ENCODE measurements at regions not wholly inside any gene's neighbourhood (a gene's known extent, or its start where the extent isn't known, plus 50 kb on each side); places are given as distances from the start of the nearest gene placed in this dataset.

DNA sequence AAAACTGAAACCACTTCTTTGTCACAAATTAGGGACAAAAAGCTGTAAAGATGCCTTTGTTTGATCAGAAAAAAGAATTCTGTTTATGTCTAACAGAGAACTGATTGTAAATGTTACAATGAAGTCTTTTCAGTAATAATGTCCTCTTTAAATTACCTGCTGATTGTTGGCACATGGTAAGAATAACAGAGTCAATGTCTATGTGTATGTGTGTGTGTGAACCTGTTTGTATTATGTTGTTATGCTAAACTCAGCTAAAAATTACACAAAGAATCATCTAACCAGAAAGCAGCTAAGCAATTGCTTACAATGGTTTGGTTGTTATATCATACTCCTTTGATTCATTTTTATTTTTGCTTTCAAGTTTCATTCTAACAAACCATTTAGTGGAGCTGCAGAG is 159.1 kb upstream of the PDZRN3 start:
- TF ChIP-seq, protein P1, sequence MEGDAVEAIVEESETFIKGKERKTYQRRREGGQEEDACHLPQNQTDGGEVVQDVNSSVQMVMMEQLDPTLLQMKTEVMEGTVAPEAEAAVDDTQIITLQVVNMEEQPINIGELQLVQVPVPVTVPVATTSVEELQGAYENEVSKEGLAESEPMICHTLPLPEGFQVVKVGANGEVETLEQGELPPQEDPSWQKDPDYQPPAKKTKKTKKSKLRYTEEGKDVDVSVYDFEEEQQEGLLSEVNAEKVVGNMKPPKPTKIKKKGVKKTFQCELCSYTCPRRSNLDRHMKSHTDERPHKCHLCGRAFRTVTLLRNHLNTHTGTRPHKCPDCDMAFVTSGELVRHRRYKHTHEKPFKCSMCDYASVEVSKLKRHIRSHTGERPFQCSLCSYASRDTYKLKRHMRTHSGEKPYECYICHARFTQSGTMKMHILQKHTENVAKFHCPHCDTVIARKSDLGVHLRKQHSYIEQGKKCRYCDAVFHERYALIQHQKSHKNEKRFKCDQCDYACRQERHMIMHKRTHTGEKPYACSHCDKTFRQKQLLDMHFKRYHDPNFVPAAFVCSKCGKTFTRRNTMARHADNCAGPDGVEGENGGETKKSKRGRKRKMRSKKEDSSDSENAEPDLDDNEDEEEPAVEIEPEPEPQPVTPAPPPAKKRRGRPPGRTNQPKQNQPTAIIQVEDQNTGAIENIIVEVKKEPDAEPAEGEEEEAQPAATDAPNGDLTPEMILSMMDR (IDR thresholded peaks at IDR 0.05): no peak
- TF ChIP-seq POLR2A (IDR thresholded peaks at IDR 0.05): no peak

Measured in Peyer's patch (tissue), 4 donors.